SK-N-SH (cell line): ENCODE measurements at regions not wholly inside any gene's neighbourhood (a gene's known extent, or its start where the extent isn't known, plus 50 kb on each side); places are given as distances from the start of the nearest gene placed in this dataset.

Experiments
- CTCF ChIA-PET: fragments of 300-600, 350-600 bp; formaldehyde crosslinking; extraction: SDS; loops from one replicate; lab custom pipeline; 2021; lab: Yijun Ruan, JAX
- POLR2A ChIA-PET: fragments of 350-600 bp; sonication (Branson Sonifier 250); formaldehyde crosslinking; extraction: SDS; loops from one replicate; lab custom pipeline; 2020; ENCODE audit warnings: antibody characterized with exemption, inconsistent platforms; lab: Yijun Ruan, JAX
- DNase-seq: peaks from one replicate; pipeline ENCODE4 v3.0.0; 2012
- H2AFZ ChIP-seq: fragments of 200-600 bp; sonication (generic); 2 replicates; pipeline ENCODE4 v1.8.1; 2016; ENCODE audit warnings: antibody characterized with exemption, mild to moderate bottlenecking, low read depth
- H3F3A ChIP-seq: fragments of 200-600 bp; sonication (generic); replicated peaks from 2 replicates; pipeline ENCODE3; 2016; ENCODE audit warnings: antibody characterized with exemption, mild to moderate bottlenecking; ENCODE audit not compliant: insufficient read depth
- H3K27ac ChIP-seq, 2 experiments: fragments of 200-500 bp in 1 of 2; fragments of 200-600 bp in 1 of 2; sonication (Bioruptor generic) in 1 of 2; sonication (generic), shearing (Covaris generic) in 1 of 2; 2 replicates each; pipeline versions ENCODE4 v1.5.1 to v1.6.1; 2014 to 2016; ENCODE audit warnings: low read depth in 2 of 2, inconsistent platforms in 1 of 2, low read length in 1 of 2, mild to moderate bottlenecking in 1 of 2, mixed read lengths in 1 of 2
- H3K27me3 ChIP-seq: fragments of 200-600 bp; sonication (generic), shearing (Covaris generic); 2 replicates; pipeline ENCODE4 v1.6.1; 2016; ENCODE audit warnings: mixed run types; ENCODE audit not compliant: insufficient read depth
- H3K36me3 ChIP-seq, 2 experiments: fragments of 200-500 bp in 1 of 2; fragments of 200-600 bp in 1 of 2; sonication (Bioruptor generic) in 1 of 2; sonication (generic) in 1 of 2; replicated peaks in 1 of 2; 2 replicates each; pipeline versions ENCODE3 to v1.5.1; 2014 to 2016; ENCODE audit warnings: low read length in 1 of 2, mild to moderate bottlenecking in 1 of 2; ENCODE audit not compliant: insufficient read depth in 2 of 2, control insufficient read depth in 1 of 2
- H3K4me1 ChIP-seq, 2 experiments: fragments of 200-500 bp in 1 of 2; fragments of 200-600 bp in 1 of 2; sonication (Bioruptor generic) in 1 of 2; sonication (generic), shearing (Covaris generic) in 1 of 2; 2 replicates each; pipeline versions ENCODE4 v1.5.1 to v1.6.1; 2014 to 2016; ENCODE audit warnings: low read depth in 1 of 2, low read length in 1 of 2, mixed run types in 1 of 2; ENCODE audit not compliant: insufficient read depth in 2 of 2, control insufficient read depth in 1 of 2
- H3K4me2 ChIP-seq: fragments of 200-600 bp; sonication (generic), shearing (Covaris generic); 2 replicates; pipeline ENCODE4 v1.6.1; 2017; ENCODE audit warnings: mixed run types
- H3K4me3 ChIP-seq, 2 experiments: fragments of 200-500 bp in 1 of 2; fragments of 200-600 bp in 1 of 2; sonication (Bioruptor generic) in 1 of 2; sonication (generic), shearing (Covaris generic) in 1 of 2; 2 replicates each; pipeline versions ENCODE4 v1.5.1 to v1.8.1; 2014 to 2016; ENCODE audit warnings: low read depth in 2 of 2, inconsistent platforms in 1 of 2, low read length in 1 of 2, mild to moderate bottlenecking in 1 of 2, mixed read lengths in 1 of 2, moderate library complexity in 1 of 2
- H3K79me2 ChIP-seq: fragments of 200-600 bp; sonication (generic); 2 replicates; pipeline ENCODE4 v1.8.1; 2017; ENCODE audit warnings: mild to moderate bottlenecking; ENCODE audit not compliant: insufficient read depth
- H3K9ac ChIP-seq: fragments of 200-600 bp; sonication (generic); 2 replicates; pipeline ENCODE4 v1.6.1; 2017; ENCODE audit warnings: mixed run types
- H3K9me2 ChIP-seq: fragments of 200-600 bp; sonication (generic); 2 replicates; pipeline ENCODE4 v1.6.1; 2017; ENCODE audit warnings: mixed run types
- H3K9me3 ChIP-seq: fragments of 200-600 bp; sonication (generic); 2 replicates; pipeline ENCODE4 v1.6.1; 2017; ENCODE audit warnings: mixed run types, mild to moderate bottlenecking, moderate library complexity
- H4K20me1 ChIP-seq: fragments of 200-600 bp; sonication (generic); 2 replicates; pipeline ENCODE4 v1.6.1; 2017; ENCODE audit warnings: mild to moderate bottlenecking, mixed run types; ENCODE audit not compliant: insufficient read depth
- CHD2 ChIP-seq: fragments of 150-350 bp; IDR thresholded peaks from 2 replicates; pipeline ENCODE4 v1.6.1; 2018; ENCODE audit warnings: low read length; ENCODE audit not compliant: partially characterized antibody
- FOSL2 ChIP-seq: IDR thresholded peaks from 2 replicates; pipeline ENCODE4 v1.4.0; 2012; ENCODE audit warnings: low read depth, mild to moderate bottlenecking, moderate library complexity, borderline replicate concordance
- RAD21 ChIP-seq: IDR thresholded peaks from 2 replicates; pipeline ENCODE4 v1.6.1; 2012; ENCODE audit warnings: mild to moderate bottlenecking, low read length
- SMC3 ChIP-seq: IDR thresholded peaks from 2 replicates; pipeline ENCODE4 v1.6.1; 2012; ENCODE audit warnings: low read depth, low read length, improper control_type of control experiment
- WGBS: methylation state at CpG from one replicate; pipeline ENCODE4 v1.1.6; 2017; ENCODE audit warnings: low lambda C conversion rate; 5-methylcytosine and 5-hydroxymethylcytosine counted together
- TF ChIP-seq, protein P1 (sequence below): IDR thresholded peaks from 2 replicates; pipeline ENCODE4 v1.4.0; 2012; ENCODE audit warnings: low read depth, borderline replicate concordance
- TF ChIP-seq, protein P2 (sequence below): IDR thresholded peaks from 2 replicates; pipeline ENCODE4 v1.6.1; 2012; ENCODE audit warnings: mild to moderate bottlenecking, low read depth, low read length, moderate library complexity
- TF ChIP-seq, protein P3 (sequence below): fragments of 150-350 bp; IDR thresholded peaks from 2 replicates; pipeline ENCODE4 v1.6.1; 2017; ENCODE audit warnings: antibody characterized with exemption, low read length, low read depth, borderline replicate concordance
- TF ChIP-seq, protein P4 (sequence below): fragments of 200-600 bp; sonication (generic); IDR thresholded peaks from 2 replicates; pipeline ENCODE4 v1.6.1; 2017; ENCODE audit warnings: antibody characterized with exemption, mild to moderate bottlenecking, moderate library complexity
- TF ChIP-seq, protein P5 (sequence below): IDR thresholded peaks from 2 replicates; pipeline ENCODE4 v1.4.0; 2012; ENCODE audit warnings: low read depth, borderline replicate concordance

DNA sequence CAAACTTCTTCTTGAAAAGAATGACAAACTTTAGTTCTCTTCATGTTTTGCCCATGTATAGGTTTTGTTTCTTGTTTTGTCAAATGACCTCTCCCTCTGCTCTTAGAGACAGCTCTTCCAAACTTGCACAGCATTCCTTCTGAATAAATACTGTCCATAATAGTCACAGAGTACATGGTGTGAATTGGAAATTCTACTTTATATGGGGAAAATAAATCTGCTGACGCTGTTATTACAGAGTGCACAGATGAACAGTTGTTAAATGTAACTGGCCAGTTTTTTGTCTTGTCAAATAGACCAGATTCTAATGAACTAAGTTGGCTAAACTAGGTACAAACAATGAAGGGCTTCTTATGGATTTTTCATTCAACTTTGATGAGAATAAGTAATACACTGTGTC, 115.8 kb upstream of the DTNA start:
- no peaks in the 10 kb centered on the region for H3K9me3 ChIP-seq
- TF ChIP-seq, protein P1, sequence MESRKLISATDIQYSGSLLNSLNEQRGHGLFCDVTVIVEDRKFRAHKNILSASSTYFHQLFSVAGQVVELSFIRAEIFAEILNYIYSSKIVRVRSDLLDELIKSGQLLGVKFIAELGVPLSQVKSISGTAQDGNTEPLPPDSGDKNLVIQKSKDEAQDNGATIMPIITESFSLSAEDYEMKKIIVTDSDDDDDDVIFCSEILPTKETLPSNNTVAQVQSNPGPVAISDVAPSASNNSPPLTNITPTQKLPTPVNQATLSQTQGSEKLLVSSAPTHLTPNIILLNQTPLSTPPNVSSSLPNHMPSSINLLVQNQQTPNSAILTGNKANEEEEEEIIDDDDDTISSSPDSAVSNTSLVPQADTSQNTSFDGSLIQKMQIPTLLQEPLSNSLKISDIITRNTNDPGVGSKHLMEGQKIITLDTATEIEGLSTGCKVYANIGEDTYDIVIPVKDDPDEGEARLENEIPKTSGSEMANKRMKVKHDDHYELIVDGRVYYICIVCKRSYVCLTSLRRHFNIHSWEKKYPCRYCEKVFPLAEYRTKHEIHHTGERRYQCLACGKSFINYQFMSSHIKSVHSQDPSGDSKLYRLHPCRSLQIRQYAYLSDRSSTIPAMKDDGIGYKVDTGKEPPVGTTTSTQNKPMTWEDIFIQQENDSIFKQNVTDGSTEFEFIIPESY = no peak
- TF ChIP-seq CHD2 (no peak), FOSL2 (no peak)
- TF ChIP-seq, protein P2, sequence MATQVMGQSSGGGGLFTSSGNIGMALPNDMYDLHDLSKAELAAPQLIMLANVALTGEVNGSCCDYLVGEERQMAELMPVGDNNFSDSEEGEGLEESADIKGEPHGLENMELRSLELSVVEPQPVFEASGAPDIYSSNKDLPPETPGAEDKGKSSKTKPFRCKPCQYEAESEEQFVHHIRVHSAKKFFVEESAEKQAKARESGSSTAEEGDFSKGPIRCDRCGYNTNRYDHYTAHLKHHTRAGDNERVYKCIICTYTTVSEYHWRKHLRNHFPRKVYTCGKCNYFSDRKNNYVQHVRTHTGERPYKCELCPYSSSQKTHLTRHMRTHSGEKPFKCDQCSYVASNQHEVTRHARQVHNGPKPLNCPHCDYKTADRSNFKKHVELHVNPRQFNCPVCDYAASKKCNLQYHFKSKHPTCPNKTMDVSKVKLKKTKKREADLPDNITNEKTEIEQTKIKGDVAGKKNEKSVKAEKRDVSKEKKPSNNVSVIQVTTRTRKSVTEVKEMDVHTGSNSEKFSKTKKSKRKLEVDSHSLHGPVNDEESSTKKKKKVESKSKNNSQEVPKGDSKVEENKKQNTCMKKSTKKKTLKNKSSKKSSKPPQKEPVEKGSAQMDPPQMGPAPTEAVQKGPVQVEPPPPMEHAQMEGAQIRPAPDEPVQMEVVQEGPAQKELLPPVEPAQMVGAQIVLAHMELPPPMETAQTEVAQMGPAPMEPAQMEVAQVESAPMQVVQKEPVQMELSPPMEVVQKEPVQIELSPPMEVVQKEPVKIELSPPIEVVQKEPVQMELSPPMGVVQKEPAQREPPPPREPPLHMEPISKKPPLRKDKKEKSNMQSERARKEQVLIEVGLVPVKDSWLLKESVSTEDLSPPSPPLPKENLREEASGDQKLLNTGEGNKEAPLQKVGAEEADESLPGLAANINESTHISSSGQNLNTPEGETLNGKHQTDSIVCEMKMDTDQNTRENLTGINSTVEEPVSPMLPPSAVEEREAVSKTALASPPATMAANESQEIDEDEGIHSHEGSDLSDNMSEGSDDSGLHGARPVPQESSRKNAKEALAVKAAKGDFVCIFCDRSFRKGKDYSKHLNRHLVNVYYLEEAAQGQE = no peak
- no peaks in the 10 kb centered on the region for H3K9me2 ChIP-seq
- DNase-seq = no peak
- H4K20me1 ChIP-seq = no peaks in the 10 kb centered on the region
- no peaks in the 10 kb centered on the region for H3K36me3 ChIP-seq
- no peaks in the 10 kb centered on the region for H3K27me3 ChIP-seq
- CTCF ChIA-PET = no interaction called here
- H3K4me2 ChIP-seq = no peak overlapping the region
- H3K4me3 ChIP-seq = no peak overlapping the region
- 76% methylated on average over 1 of the region's 1 CpG for WGBS
- H3K79me2 ChIP-seq = no peaks in the 10 kb centered on the region
- no peaks in the 10 kb centered on the region for H3F3A ChIP-seq
- H3K27ac ChIP-seq = no peak overlapping the region
- H2AFZ ChIP-seq = no peak overlapping the region
- POLR2A ChIA-PET = no interaction called here
- peaks cover 0 to 6% of the 10 kb centered on the region in 2 experiments; a peak in 1 of 4 replicates for H3K4me1 ChIP-seq
- H3K9ac ChIP-seq = no peak overlapping the region

DNA sequence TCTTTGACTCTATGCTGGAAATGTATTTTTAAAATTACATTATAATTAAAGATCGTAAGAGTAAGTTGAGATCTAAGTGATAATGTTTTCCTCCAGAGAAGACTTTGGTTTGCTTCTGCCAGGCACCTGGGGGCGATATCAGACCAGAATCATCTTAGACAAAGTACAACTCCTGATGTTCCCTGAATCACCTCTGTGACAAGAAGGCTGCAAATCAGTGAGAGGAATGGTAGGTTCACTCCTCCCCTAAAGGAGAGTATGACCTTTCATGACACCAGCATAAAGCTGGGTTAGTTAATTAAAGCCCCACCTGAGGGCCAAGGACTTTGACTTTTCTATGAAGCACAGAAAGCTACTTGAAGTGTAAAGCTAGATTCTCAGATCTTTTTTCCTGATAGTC, 114.4 kb upstream of the DTNA start:
- peak; percentile 60 for TF ChIP-seq RAD21
- TF ChIP-seq, protein P3, sequence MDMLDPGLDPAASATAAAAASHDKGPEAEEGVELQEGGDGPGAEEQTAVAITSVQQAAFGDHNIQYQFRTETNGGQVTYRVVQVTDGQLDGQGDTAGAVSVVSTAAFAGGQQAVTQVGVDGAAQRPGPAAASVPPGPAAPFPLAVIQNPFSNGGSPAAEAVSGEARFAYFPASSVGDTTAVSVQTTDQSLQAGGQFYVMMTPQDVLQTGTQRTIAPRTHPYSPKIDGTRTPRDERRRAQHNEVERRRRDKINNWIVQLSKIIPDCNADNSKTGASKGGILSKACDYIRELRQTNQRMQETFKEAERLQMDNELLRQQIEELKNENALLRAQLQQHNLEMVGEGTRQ = no peak
- TF ChIP-seq, protein P4, sequence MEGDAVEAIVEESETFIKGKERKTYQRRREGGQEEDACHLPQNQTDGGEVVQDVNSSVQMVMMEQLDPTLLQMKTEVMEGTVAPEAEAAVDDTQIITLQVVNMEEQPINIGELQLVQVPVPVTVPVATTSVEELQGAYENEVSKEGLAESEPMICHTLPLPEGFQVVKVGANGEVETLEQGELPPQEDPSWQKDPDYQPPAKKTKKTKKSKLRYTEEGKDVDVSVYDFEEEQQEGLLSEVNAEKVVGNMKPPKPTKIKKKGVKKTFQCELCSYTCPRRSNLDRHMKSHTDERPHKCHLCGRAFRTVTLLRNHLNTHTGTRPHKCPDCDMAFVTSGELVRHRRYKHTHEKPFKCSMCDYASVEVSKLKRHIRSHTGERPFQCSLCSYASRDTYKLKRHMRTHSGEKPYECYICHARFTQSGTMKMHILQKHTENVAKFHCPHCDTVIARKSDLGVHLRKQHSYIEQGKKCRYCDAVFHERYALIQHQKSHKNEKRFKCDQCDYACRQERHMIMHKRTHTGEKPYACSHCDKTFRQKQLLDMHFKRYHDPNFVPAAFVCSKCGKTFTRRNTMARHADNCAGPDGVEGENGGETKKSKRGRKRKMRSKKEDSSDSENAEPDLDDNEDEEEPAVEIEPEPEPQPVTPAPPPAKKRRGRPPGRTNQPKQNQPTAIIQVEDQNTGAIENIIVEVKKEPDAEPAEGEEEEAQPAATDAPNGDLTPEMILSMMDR = peak; percentile 53
- TF ChIP-seq, protein P5, sequence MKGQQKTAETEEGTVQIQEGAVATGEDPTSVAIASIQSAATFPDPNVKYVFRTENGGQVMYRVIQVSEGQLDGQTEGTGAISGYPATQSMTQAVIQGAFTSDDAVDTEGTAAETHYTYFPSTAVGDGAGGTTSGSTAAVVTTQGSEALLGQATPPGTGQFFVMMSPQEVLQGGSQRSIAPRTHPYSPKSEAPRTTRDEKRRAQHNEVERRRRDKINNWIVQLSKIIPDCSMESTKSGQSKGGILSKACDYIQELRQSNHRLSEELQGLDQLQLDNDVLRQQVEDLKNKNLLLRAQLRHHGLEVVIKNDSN = no peak
- TF ChIP-seq SMC3 = peak; percentile 49
- Histone ChIP-seq H3K27me3 (no peaks in the 10 kb centered on the region), H3K4me2 (no peak overlapping the region), H3K4me3 (no peak overlapping the region), H3F3A (no peaks in the 10 kb centered on the region), H3K4me1 (peaks cover 0 to 3% of the 10 kb centered on the region in 2 experiments; a peak in 1 of 4 replicates), H3K9me3 (no peaks in the 10 kb centered on the region), H3K9ac (no peak overlapping the region), H3K79me2 (no peaks in the 10 kb centered on the region), H3K27ac (no peak overlapping the region), H3K36me3 (no peaks in the 10 kb centered on the region), H3K9me2 (no peaks in the 10 kb centered on the region), H2AFZ (no peak overlapping the region), H4K20me1 (no peaks in the 10 kb centered on the region)
- ChIA-PET POLR2A (no interaction called here), CTCF (interaction anchor here (1.2 to 1.5 kb wide), 3 partner anchors 10 to 192 kb away, joined by 3 to 4 read pairs (median 3); no protein-coding TSS in a partner anchor)
- DNase-seq = no peak
- WGBS = 40% methylated on average over 2 of the region's 2 CpGs
